HepG2 (cell line): ENCODE measurements at regions not wholly inside any gene's neighbourhood (a gene's known extent, or its start where the extent isn't known, plus 50 kb on each side); places are given as distances from the start of the nearest gene placed in this dataset.

ENCODE experiments used
- ATAC-seq: fragments of 200-7000 bp; cut with Tn5 transposase; 3 replicates; pipeline ENCODE4 v1.9.1; 2020; ENCODE audit warnings: mild to moderate bottlenecking, moderate library complexity
- BruUV-seq: library from RNA; stranded (reverse); fragments of 400-500 nt; replicated peaks from 2 replicates; lab custom pipeline; 2021; lab: Mats Ljungman, UMichigan
- CTCF ChIA-PET: fragments of 300-600 bp; formaldehyde crosslinking; extraction: SDS; loops from one replicate; lab custom pipeline; 2021; ENCODE audit warnings: low total read pairs, inconsistent platforms, low intra/inter-chr PET ratio; lab: Yijun Ruan, JAX
- POLR2A ChIA-PET: fragments of 350-600 bp; sonication (Branson Sonifier 250); formaldehyde crosslinking; loops from one replicate; lab custom pipeline; 2020; ENCODE audit warnings: antibody characterized with exemption, inconsistent platforms; lab: Yijun Ruan, JAX
- DNase-seq: peaks from one replicate; pipeline ENCODE4 v3.0.0-alpha.2; 2015; ENCODE audit warnings: low spot score
- FAIRE-seq: peaks from 3 replicates; lab custom pipeline; 2011; peaks lifted over from hg19 to GRCh38; lab: Jason Lieb, UNC
- H2AFZ ChIP-seq: one replicate; pipeline ENCODE4 v1.6.1; 2011; ENCODE audit warnings: low read length, inconsistent platforms
- H3K27ac ChIP-seq: fragments of 300-600 bp; 3 replicates; pipeline ENCODE4 v1.8.0; 2011; ENCODE audit warnings: mixed run types, mild to moderate bottlenecking, mixed read lengths, low read length, inconsistent platforms; ENCODE audit not compliant: insufficient read depth; ENCODE audit errors: extremely low read length
- H3K27me3 ChIP-seq, 2 experiments: fragments of 200-600 bp in 1 of 2; 2 replicates in 1 of 2; 3 replicates in 1 of 2; pipeline versions ENCODE4 v1.6.0 to v1.8.0; 2011; ENCODE audit warnings: low read length in 2 of 2, mild to moderate bottlenecking in 2 of 2, moderate library complexity in 2 of 2, inconsistent platforms in 1 of 2; ENCODE audit not compliant: insufficient read depth in 2 of 2, control insufficient read depth in 1 of 2
- H3K36me3 ChIP-seq, 2 experiments: fragments of 200-600 bp in 1 of 2; replicated peaks in 1 of 2; 2 replicates in 1 of 2; 3 replicates in 1 of 2; pipeline versions ENCODE4 v1.5.1 to v1.8.0; 2011; ENCODE audit warnings: low read length in 2 of 2, inconsistent platforms in 1 of 2; ENCODE audit not compliant: insufficient read depth in 2 of 2, control insufficient read depth in 1 of 2
- H3K4me1 ChIP-seq: 2 replicates; pipeline ENCODE4 v1.5.1; 2012; ENCODE audit warnings: low read length, inconsistent platforms; ENCODE audit not compliant: insufficient read depth
- H3K4me2 ChIP-seq: 2 replicates; pipeline ENCODE4 v1.6.0; 2011; ENCODE audit warnings: low read depth, low read length, inconsistent platforms
- H3K4me3 ChIP-seq, 3 experiments: fragments of 200-600 bp in 1 of 3; sonication (generic), shearing (Covaris generic) in 1 of 3; replicated peaks in 1 of 3; 2 replicates each; pipeline ENCODE4 v1.5.1; 2011 to 2016; ENCODE audit warnings: low read length in 3 of 3, inconsistent platforms in 2 of 3, low read depth in 2 of 3, mild to moderate bottlenecking in 2 of 3, control low read depth in 1 of 3, mixed read lengths in 1 of 3; ENCODE audit not compliant: insufficient read depth in 1 of 3
- H3K79me2 ChIP-seq: one replicate; pipeline ENCODE4 v1.6.1; 2011; ENCODE audit warnings: low read length, inconsistent platforms; ENCODE audit not compliant: insufficient read depth
- H3K9ac ChIP-seq: 2 replicates; pipeline ENCODE4 v1.6.0; 2011; ENCODE audit warnings: mild to moderate bottlenecking, low read depth, low read length, inconsistent platforms; ENCODE audit not compliant: insufficient read depth
- H3K9me3 ChIP-seq: 2 replicates; pipeline ENCODE4 v1.5.1; 2012; ENCODE audit warnings: mild to moderate bottlenecking, low read length
- H4K20me1 ChIP-seq: 2 replicates; pipeline ENCODE4 v1.6.0; 2011; ENCODE audit warnings: inconsistent platforms, mild to moderate bottlenecking, low read length, moderate library complexity; ENCODE audit not compliant: insufficient read depth
- BCL6 ChIP-seq: IDR thresholded peaks from 2 replicates; pipeline ENCODE4 v1.6.1; 2016; ENCODE audit warnings: missing genetic modification reagents, missing compliant biosample characterization
- CSRNP2 ChIP-seq: sonication (generic); formaldehyde crosslinking; conservative IDR thresholded peaks from 2 replicates; pipeline ENCODE4 v1.8.0; 2022; ENCODE audit warnings: low read depth, missing genetic modification reagents
- HOMEZ ChIP-seq: IDR thresholded peaks from 2 replicates; pipeline ENCODE4 v1.6.1; 2016; ENCODE audit warnings: low read depth
- HOXA3 ChIP-seq: sonication (generic); formaldehyde crosslinking; IDR thresholded peaks from 2 replicates; pipeline ENCODE4 v1.5.0; 2020; ENCODE audit warnings: missing genetic modification reagents
- JUN ChIP-seq: sonication (generic); formaldehyde crosslinking; IDR thresholded peaks from 2 replicates; pipeline ENCODE4 v1.4.0; 2020; ENCODE audit warnings: mild to moderate bottlenecking, missing genetic modification reagents
- NCOA2 ChIP-seq: sonication (generic); formaldehyde crosslinking; IDR thresholded peaks from 2 replicates; pipeline ENCODE4 v1.8.0; 2022; ENCODE audit warnings: inconsistent platforms
- NONO ChIP-seq, 2 experiments: fragments of 450-650 bp in 1 of 2; sonication (generic) in 1 of 2; formaldehyde crosslinking in 1 of 2; IDR thresholded peaks in 1 of 2; conservative IDR thresholded peaks in 1 of 2; 2 replicates each; pipeline versions ENCODE4 v1.6.1 to v1.8.0; 2017 to 2022; ENCODE audit warnings: mild to moderate bottlenecking in 1 of 2, missing genetic modification reagents in 1 of 2, moderate library complexity in 1 of 2
- POGK ChIP-seq: sonication (generic); formaldehyde crosslinking; conservative IDR thresholded peaks from 2 replicates; pipeline ENCODE4 v1.8.0; 2022; ENCODE audit warnings: mild to moderate bottlenecking, moderate library complexity, missing genetic modification reagents
- PRMT3 ChIP-seq: sonication (generic); formaldehyde crosslinking; IDR thresholded peaks from 2 replicates; pipeline ENCODE4 v1.8.1; 2022; ENCODE audit warnings: low read depth, mild to moderate bottlenecking, moderate library complexity, missing genetic modification reagents, borderline replicate concordance
- RERE ChIP-seq: IDR thresholded peaks from 2 replicates; pipeline ENCODE4 v1.6.1; 2016; ENCODE audit warnings: low read depth, missing genetic modification reagents, missing compliant biosample characterization
- SAFB2 ChIP-seq: sonication (generic); formaldehyde crosslinking; IDR thresholded peaks from 2 replicates; pipeline ENCODE4 v1.5.1; 2020; ENCODE audit warnings: missing genetic modification reagents, low read depth, mild to moderate bottlenecking, borderline replicate concordance
- TOPORS ChIP-seq: sonication (generic); formaldehyde crosslinking; IDR thresholded peaks from 2 replicates; pipeline ENCODE4 v1.8.0; 2023; ENCODE audit warnings: mild to moderate bottlenecking, missing genetic modification reagents
- ZNF530 ChIP-seq: sonication (generic); formaldehyde crosslinking; IDR thresholded peaks from 2 replicates; pipeline ENCODE4 v1.5.0; 2020; ENCODE audit warnings: low read depth, mild to moderate bottlenecking, missing genetic modification reagents
- ZNF576 ChIP-seq: sonication (generic); formaldehyde crosslinking; IDR thresholded peaks from 2 replicates; pipeline ENCODE4 v1.4.0; 2020; ENCODE audit warnings: mild to moderate bottlenecking, missing genetic modification reagents
- ZNF598 ChIP-seq: sonication (generic); formaldehyde crosslinking; IDR thresholded peaks from 2 replicates; pipeline ENCODE4 v1.5.1; 2020; ENCODE audit warnings: mild to moderate bottlenecking, missing genetic modification reagents, borderline replicate concordance
- WGBS: methylation state at CpG from one replicate; pipeline ENCODE4 v1.1.6; 2017; ENCODE audit warnings: low lambda C conversion rate; 5-methylcytosine and 5-hydroxymethylcytosine counted together
- in situ Hi-C: cut with HindIII; loops from 2 replicates; pipeline ENCODE4 v1.10.0; 2017; ENCODE audit warnings: low pct_unique_long_range_greater_than_20kb; ENCODE audit not compliant: extremely low pct_ligation_motif_present
- intact Hi-C: fragments of 100-400 bp; cut with micrococcal nuclease; formaldehyde crosslinking; loops from one replicate; pipeline ENCODE4 v1.10.0; 2022; ENCODE audit not compliant: unreplicated experiment

- FAIRE-seq: no peak
- TF ChIP-seq HOXA3 (CRISPR knock-in tag): no peak
- no peak for TF ChIP-seq POGK
- TF ChIP-seq BCL6 (CRISPR knock-in tag): no peak
- TF ChIP-seq JUN (CRISPR knock-in tag): no peak
- no peak for TF ChIP-seq PRMT3 (CRISPR knock-in tag)
- TF ChIP-seq ZNF576 (CRISPR knock-in tag): no peak
- TF ChIP-seq HOMEZ: no peak
- TF ChIP-seq TOPORS (CRISPR knock-in tag): no peak
- TF ChIP-seq ZNF598: no peak
- no peak for TF ChIP-seq CSRNP2 (CRISPR knock-in tag)
- TF ChIP-seq RERE (CRISPR knock-in tag): no peak
- TF ChIP-seq NCOA2 (CRISPR knock-in tag): no peak
- no peak for TF ChIP-seq SAFB2 (CRISPR knock-in tag)
- no peak for TF ChIP-seq ZNF530 (CRISPR knock-in tag)
- TF ChIP-seq NONO (IDR thresholded peaks at IDR 0.05): no peak
- no peak for TF ChIP-seq NONO (CRISPR knock-in tag; conservative IDR thresholded peaks at IDR 0.05)
Measured at GRCh38 chr5:4015709-4016108, 420.1 kb downstream of the IRX1 start.

More at GRCh38 chr5:4015709-4016108, 420.1 kb downstream of the IRX1 start:
- no peaks in the 10 kb centered on the region for H3K79me2 ChIP-seq
- 10% methylated on average over 4 of the region's 4 CpGs for WGBS
- no TSS peak for BruUV-seq
- in situ Hi-C loops: no loop called here
- no peaks in the 10 kb centered on the region for H3K36me3 ChIP-seq
- no peak overlapping the region for H3K9ac ChIP-seq
- peaks cover 36% of the 10 kb centered on the region; the same call in 1 of the 2 replicates for H3K9me3 ChIP-seq
- H3K4me1 ChIP-seq: no peaks in the 10 kb centered on the region
- no peak overlapping the region for H3K4me2 ChIP-seq
- no peak overlapping the region for H3K27ac ChIP-seq
- POLR2A ChIA-PET: no interaction called here
- no peaks in the 10 kb centered on the region for H4K20me1 ChIP-seq
- ATAC-seq: no peak
- CTCF ChIA-PET: no interaction called here
- intact Hi-C loops: no loop called here
- H3K27me3 ChIP-seq: no peaks in the 10 kb centered on the region
- DNase-seq: no peak
- H2AFZ ChIP-seq: no peak overlapping the region
- H3K4me3 ChIP-seq: no peak overlapping the region
